GM12865 (cell line): ENCODE measurements at regions not wholly inside any gene's neighbourhood (a gene's known extent, or its start where the extent isn't known, plus 50 kb on each side); places are given as distances from the start of the nearest gene placed in this dataset.
"Not testable (repeated sequence)": the region's sequence is repeated elsewhere in the genome, so short reads cannot be mapped to it uniquely, and the experiment has no call there.

Experiments used
- DNase-seq: peaks from one replicate; pipeline ENCODE4 v3.0.0; 2010; ENCODE audit warnings: low read depth
- H3K4me3 ChIP-seq: 2 replicates; pipeline ENCODE4 v1.5.1; 2011; ENCODE audit warnings: mild to moderate bottlenecking, low read depth, low read length, control low read depth
- CTCF ChIP-seq: IDR thresholded peaks from 2 replicates; pipeline ENCODE4 v1.5.1; 2011; ENCODE audit warnings: low read length, control low read depth, low read depth, inconsistent platforms; ENCODE audit not compliant: insufficient read depth; ENCODE audit errors: missing control alignments

DNA sequence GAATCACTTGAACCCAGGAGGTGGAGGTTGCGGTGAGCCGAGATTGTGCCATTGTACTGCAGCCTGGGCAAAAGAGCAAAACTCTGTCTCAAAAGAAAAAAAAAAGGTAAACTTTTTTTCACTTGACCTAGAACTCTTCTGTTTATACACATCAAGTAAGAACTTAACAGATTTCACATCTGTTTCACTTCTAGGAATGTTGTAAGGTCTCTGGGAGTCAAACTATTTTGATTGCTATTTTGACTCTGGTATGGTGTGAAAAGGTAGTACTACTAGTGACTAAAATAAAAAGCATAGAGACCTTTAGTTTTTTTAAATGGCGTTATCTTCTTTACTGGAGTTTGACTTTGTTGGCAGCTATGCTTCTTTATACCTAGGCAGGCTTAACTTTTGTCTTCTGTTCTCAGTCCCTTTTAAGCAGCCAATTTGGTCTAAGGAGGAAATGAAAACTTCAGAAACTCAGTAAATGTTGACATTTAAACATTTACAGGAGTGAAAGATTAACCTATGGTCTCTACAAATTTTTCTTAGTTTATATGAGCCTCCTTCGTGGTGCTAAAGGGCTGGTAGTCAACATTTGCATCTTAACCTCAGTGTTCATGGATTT is 84.7 kb downstream of the METTL2B start:
- DNase-seq, H3K4me3 ChIP-seq: not testable (repeated sequence)

GRCh38 chr7:128562795-128563194 is 86.2 kb downstream of the METTL2B start:
- H3K4me3 ChIP-seq: not testable (repeated sequence)

GRCh38 chr7:128564123-128564700 is 87.7 kb downstream of the METTL2B start:
- H3K4me3 ChIP-seq, DNase-seq: not testable (repeated sequence)

More at GRCh38 chr7:128562795-128563194, 86.2 kb downstream of the METTL2B start:
- not testable (repeated sequence) for DNase-seq

DNA sequence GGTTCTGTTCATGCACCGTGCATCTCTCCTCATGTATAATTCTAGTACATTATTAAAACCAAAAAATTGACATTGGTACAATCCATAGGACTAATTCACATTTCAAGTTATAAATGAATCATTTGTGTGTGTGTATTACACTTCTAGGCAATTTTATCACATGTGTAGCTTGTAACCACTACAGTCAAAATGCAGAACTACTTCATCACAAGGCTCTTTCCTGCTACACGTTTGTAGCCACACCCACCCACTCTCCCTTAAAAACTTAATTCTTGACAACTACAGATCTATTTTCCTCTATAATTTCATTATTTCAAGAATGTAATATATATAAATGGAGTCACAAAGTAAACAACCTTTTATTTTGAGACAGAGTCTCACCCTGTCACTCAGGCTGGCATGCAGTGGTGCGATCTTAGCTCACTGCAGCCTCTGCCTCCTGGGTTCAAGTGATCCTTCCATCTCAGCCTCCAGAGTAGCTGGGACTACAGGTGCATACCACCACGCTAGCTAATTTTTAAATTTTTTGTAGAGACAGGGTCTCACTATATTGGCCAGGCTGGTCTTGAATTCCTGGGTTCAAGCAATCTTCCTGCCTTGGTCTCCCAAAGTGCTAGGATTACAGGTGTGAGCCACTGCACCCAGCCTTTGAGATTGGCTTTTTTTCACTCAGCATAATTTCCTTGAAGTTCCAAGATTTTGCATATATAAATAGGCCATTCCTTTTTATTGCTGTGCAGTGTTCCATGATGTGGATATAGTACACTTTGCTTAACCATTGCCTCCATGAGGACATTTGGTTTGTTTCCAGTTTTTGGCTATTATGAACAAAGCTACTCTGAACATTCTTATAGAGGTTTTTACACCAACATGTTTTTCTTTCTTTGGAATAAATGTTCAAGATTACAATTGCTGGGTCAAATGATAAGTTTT is 88.7 kb downstream of the METTL2B start:
- not testable (repeated sequence) for DNase-seq, H3K4me3 ChIP-seq

DNA sequence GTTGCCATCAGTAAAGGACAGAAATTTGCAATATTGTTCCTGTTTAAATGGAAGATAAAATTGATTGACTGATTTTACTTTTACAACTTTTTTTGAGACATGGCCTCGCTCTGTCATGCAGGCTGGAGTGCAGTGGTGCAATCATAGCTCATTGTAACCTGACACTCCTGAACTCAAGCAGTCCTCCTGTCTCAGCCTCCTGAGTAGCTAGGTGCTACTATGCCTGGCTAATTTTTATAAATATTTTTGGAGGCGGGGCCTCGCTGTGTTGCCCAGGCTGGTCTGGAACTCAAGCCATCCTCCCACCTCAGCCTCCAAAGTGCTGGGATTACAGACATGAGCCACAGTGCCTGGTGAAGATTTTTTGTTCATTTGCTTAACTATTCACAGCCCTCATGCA is 96.8 kb upstream of the GARIN1A start:
- not testable (repeated sequence) for DNase-seq, H3K4me3 ChIP-seq

GRCh38 chr7:128576953-128577352 is 95.1 kb upstream of the GARIN1A start:
- not testable (repeated sequence) for DNase-seq, H3K4me3 ChIP-seq

DNA sequence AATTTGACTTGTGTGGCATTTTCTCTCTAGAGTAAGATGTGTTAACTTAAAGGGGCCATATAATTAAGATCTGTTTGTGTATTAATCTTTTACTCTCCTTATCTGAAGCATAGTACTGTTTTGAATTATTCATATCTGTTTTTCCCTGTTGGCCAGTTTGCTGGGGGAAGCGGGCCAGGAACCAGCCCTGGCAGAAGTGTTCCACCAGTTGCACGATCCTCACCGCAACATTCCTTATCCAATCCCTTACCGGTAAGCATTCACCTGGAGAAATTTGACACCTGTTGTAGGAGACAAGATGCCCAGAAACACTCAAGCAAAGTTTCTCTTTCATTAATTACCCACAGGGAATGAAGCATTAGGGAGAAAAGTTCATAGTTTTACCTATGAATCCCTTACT is 92.2 kb upstream of the GARIN1A start:
- DNase-seq, H3K4me3 ChIP-seq: not testable (repeated sequence)

- not testable (repeated sequence) for H3K4me3 ChIP-seq, DNase-seq
Observed at GRCh38 chr7:128581100-128581499, 91.0 kb upstream of the GARIN1A start.

GRCh38 chr7:128581825-128582561 is 90.1 kb upstream of the GARIN1A start:
- not testable (repeated sequence) for DNase-seq, H3K4me3 ChIP-seq

- DNase-seq, H3K4me3 ChIP-seq: not testable (repeated sequence)
Observed at GRCh38 chr7:128586715-128587114, 85.4 kb upstream of the GARIN1A start.

GRCh38 chr7:128591705-128592104 is 80.4 kb upstream of the GARIN1A start:
- H3K4me3 ChIP-seq: no peak overlapping the region
- no peak for DNase-seq
- no peak for TF ChIP-seq CTCF

DNA sequence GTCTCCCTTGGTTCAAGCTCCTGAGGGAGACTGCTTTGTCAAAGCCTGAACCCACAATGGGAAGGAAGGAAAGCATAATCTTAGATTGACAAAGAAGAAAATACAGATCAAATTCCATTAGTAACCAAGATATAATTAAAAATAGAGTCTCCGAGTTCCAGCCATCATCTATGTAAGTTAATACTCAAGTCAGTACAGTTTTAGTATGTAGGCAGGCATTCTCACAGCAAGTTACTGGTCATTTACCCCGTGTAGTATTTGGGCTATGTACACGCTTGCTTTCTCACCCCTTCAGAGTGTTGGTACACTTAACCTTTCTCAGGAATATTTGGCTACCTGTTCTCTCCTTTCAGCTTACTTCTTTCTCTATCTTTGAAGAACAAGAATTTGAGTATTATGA is 79.9 kb upstream of the GARIN1A start:
- DNase-seq, H3K4me3 ChIP-seq: not testable (repeated sequence)

DNA sequence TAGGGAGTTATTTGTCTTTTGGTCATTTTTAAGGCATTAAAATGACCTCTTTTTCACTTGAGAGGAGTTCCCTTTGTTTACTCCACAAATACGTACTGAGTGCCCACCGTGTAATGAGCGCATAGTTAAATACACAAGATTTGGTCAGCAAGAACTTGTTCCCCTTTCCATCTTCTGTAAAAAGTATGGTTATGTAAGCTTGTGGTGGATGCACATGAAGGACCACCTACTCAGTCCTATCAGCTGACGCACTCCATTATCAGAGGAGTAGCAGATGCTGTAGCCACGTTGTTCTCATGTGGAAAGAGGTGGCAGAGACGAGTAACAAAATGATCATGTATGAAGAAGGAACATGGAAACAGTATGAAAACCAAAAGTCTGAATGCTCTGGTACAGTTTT is 78.0 kb upstream of the GARIN1A start:
- DNase-seq, H3K4me3 ChIP-seq: not testable (repeated sequence)

- H3K4me3 ChIP-seq, DNase-seq: not testable (repeated sequence)
Observed at GRCh38 chr7:128596336-128597128, 75.6 kb upstream of the GARIN1A start.

DNA sequence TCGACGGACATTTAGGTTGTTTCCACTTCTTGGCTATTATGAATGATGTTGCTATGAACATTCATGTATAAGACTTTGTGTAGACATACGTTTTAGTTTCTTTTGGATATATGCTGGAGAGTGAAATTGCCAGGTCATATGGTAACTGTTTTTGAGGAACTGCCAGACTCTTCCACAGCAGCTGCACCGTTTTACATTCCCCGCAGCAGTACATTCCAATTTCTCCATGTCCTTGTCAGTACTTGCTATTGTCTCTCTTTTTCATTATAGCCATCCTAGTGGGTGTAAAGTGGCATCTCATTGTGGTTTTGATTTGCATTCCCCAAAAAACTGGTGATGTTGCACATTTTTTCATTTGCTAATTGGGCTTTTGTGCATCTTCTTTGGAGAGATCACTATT is 73.1 kb upstream of the GARIN1A start:
- H3K4me3 ChIP-seq, DNase-seq: not testable (repeated sequence)
